Retinal pigment epithelial cell (primary cell): ENCODE measurements at regions not wholly inside any gene's neighbourhood (a gene's known extent, or its start where the extent isn't known, plus 50 kb on each side); places are given as distances from the start of the nearest gene placed in this dataset.

Experiments
- DNase-seq: peaks from one replicate; pipeline ENCODE4 v3.0.0-alpha.2; 2010; ENCODE audit warnings: low read depth
- H3K4me3 ChIP-seq: 2 replicates; pipeline ENCODE4 v1.5.1; 2011; ENCODE audit warnings: mild to moderate bottlenecking, low read length, control low read depth, moderate library complexity
- CTCF ChIP-seq: conservative IDR thresholded peaks from 2 replicates; pipeline ENCODE4 v1.5.1; 2011; ENCODE audit warnings: low read depth, low read length, control low read depth, inconsistent platforms

- H3K4me3 ChIP-seq = no peak overlapping the region
- TF ChIP-seq CTCF = no peak
- DNase-seq = no peak
Observed at GRCh38 chr9:79043916-79044315, 527.8 kb upstream of the TLE4 start.

- no peak overlapping the region for H3K4me3 ChIP-seq
- TF ChIP-seq CTCF = no peak
- no peak for DNase-seq
Observed at GRCh38 chr9:79046401-79046800, 525.4 kb upstream of the TLE4 start.

GRCh38 chr9:79049371-79049770 is 522.4 kb upstream of the TLE4 start:
- DNase-seq = no peak
- no peak for TF ChIP-seq CTCF
- H3K4me3 ChIP-seq = no peak overlapping the region

GRCh38 chr9:79053598-79053997 is 518.2 kb upstream of the TLE4 start:
- no peak for DNase-seq
- TF ChIP-seq CTCF = no peak

GRCh38 chr9:79054500-79054899 is 517.3 kb upstream of the TLE4 start:
- no peak overlapping the region for H3K4me3 ChIP-seq
- peak; percentile 48 for DNase-seq
- TF ChIP-seq CTCF = no peak

More at GRCh38 chr9:79053598-79053997, 518.2 kb upstream of the TLE4 start:
- H3K4me3 ChIP-seq = no peak overlapping the region

GRCh38 chr9:79056041-79056440 is 515.7 kb upstream of the TLE4 start:
- no peak overlapping the region for H3K4me3 ChIP-seq
- no peak for DNase-seq
- no peak for TF ChIP-seq CTCF

GRCh38 chr9:79057576-79057975 is 514.2 kb upstream of the TLE4 start:
- DNase-seq = peak; percentile 4
- H3K4me3 ChIP-seq = no peak overlapping the region
- no peak for TF ChIP-seq CTCF
